GM19463 (cell line): ENCODE measurements at regions not wholly inside any gene's neighbourhood (a gene's known extent, or its start where the extent isn't known, plus 50 kb on each side); places are given as distances from the start of the nearest gene placed in this dataset.
"Not testable (repeated sequence)": the region's sequence is repeated elsewhere in the genome, so short reads cannot be mapped to it uniquely, and the experiment has no call there.

Source experiments
- ATAC-seq: cut with Tn5 transposase; IDR thresholded peaks from one replicate; pipeline ENCODE4 v1.9.1; 2021; ENCODE audit warnings: mild to moderate bottlenecking, moderate library complexity; ENCODE audit not compliant: unreplicated experiment

- ATAC-seq: not testable (repeated sequence)
Observed at GRCh38 chr2:43004126-43004865, 211.9 kb upstream of the HAAO start.

GRCh38 chr2:43003702-43004101, 211.3 kb upstream of the HAAO start:
- ATAC-seq: no peak

- no peak for ATAC-seq
Observed at GRCh38 chr2:43001787-43002468, 209.5 kb upstream of the HAAO start.

GRCh38 chr2:43001055-43001378, 208.6 kb upstream of the HAAO start:
- no peak for ATAC-seq

- peak; percentile 76 for ATAC-seq
Observed at GRCh38 chr2:43000242-43001054, 208.1 kb upstream of the HAAO start.

- no peak for ATAC-seq
Observed at GRCh38 chr2:42999856-43000241, 207.5 kb upstream of the HAAO start.

- no peak for ATAC-seq
Observed at GRCh38 chr2:42999391-42999841, 207.0 kb upstream of the HAAO start.

- no peak for ATAC-seq
Observed at GRCh38 chr2:42998721-42999120, 206.3 kb upstream of the HAAO start.

- ATAC-seq: no peak
Observed at GRCh38 chr2:42996528-42996927, 204.1 kb upstream of the HAAO start.

- ATAC-seq: no peak
Observed at GRCh38 chr2:42995752-42996422, 203.5 kb upstream of the HAAO start.

GRCh38 chr2:42989283-42990081, 197.1 kb upstream of the HAAO start:
- ATAC-seq: not testable (repeated sequence)

- ATAC-seq: not testable (repeated sequence)
Observed at GRCh38 chr2:42988055-42988454, 195.7 kb upstream of the HAAO start.

- ATAC-seq: no peak
Observed at GRCh38 chr2:42987112-42987922, 194.9 kb upstream of the HAAO start.

- ATAC-seq: no peak
Observed at GRCh38 chr2:42984617-42985016, 192.2 kb upstream of the HAAO start.

GRCh38 chr2:42984081-42984480, 191.7 kb upstream of the HAAO start:
- ATAC-seq: no peak

- ATAC-seq: no peak
Observed at GRCh38 chr2:42980764-42981416, 188.5 kb upstream of the HAAO start.

GRCh38 chr2:42979870-42980763, 187.7 kb upstream of the HAAO start:
- ATAC-seq: no peak

- ATAC-seq: no peak
Observed at GRCh38 chr2:42979416-42979869, 187.1 kb upstream of the HAAO start.
